Neuron (in vitro differentiated cells): ENCODE measurements at regions not wholly inside any gene's neighbourhood (a gene's known extent, or its start where the extent isn't known, plus 50 kb on each side); places are given as distances from the start of the nearest gene placed in this dataset.
"Not testable (repeated sequence)": the region's sequence is repeated elsewhere in the genome, so short reads cannot be mapped to it uniquely, and the experiment has no call there.

Experiments used
- H2AFZ ChIP-seq: one replicate; pipeline ENCODE4 v1.6.1; 2013; ENCODE audit warnings: low read depth, mild to moderate bottlenecking, inconsistent platforms, low read length, moderate library complexity
- H3K27me3 ChIP-seq: one replicate; pipeline ENCODE4 v1.6.1; 2013; ENCODE audit warnings: low read length; ENCODE audit not compliant: insufficient read depth
- H3K36me3 ChIP-seq: one replicate; pipeline ENCODE4 v1.6.1; 2013; ENCODE audit warnings: low read length; ENCODE audit not compliant: insufficient read depth
- H3K4me1 ChIP-seq: one replicate; pipeline ENCODE4 v1.6.1; 2013; ENCODE audit warnings: low read length; ENCODE audit not compliant: insufficient read depth
- H3K4me3 ChIP-seq: 2 replicates; pipeline ENCODE4 v1.5.1; 2013; ENCODE audit warnings: mild to moderate bottlenecking, low read length, moderate library complexity
- H3K9me3 ChIP-seq: one replicate; pipeline ENCODE4 v1.6.1; 2013; ENCODE audit warnings: low read length

- Histone ChIP-seq H3K4me3 (no peak overlapping the region), H3K4me1 (no peaks in the 10 kb centered on the region), H3K27me3 (peaks cover 4% of the 10 kb centered on the region), H3K9me3 (peaks cover 2% of the 10 kb centered on the region), H3K36me3 (no peaks in the 10 kb centered on the region), H2AFZ (no peak overlapping the region)
Observed at GRCh38 chr12:4187916-4188315, 85.6 kb upstream of the CCND2 start.

GRCh38 chr12:4187315-4187714, 86.2 kb upstream of the CCND2 start:
- not testable (repeated sequence) for H3K36me3 ChIP-seq, H3K9me3 ChIP-seq, H3K4me3 ChIP-seq, H3K4me1 ChIP-seq, H2AFZ ChIP-seq, H3K27me3 ChIP-seq

GRCh38 chr12:4178424-4179170, 95.0 kb upstream of the CCND2 start:
- Histone ChIP-seq H2AFZ (no peak overlapping the region), H3K27me3 (peaks cover 3% of the 10 kb centered on the region), H3K4me1 (no peaks in the 10 kb centered on the region), H3K9me3 (no peaks in the 10 kb centered on the region), H3K36me3 (no peaks in the 10 kb centered on the region), H3K4me3 (no peak overlapping the region)

- Histone ChIP-seq H3K4me1 (no peaks in the 10 kb centered on the region), H3K27me3 (peaks cover 3% of the 10 kb centered on the region), H3K36me3 (no peaks in the 10 kb centered on the region), H2AFZ (no peak overlapping the region), H3K4me3 (no peak overlapping the region), H3K9me3 (no peaks in the 10 kb centered on the region)
Observed at GRCh38 chr12:4177262-4177661, 96.3 kb upstream of the CCND2 start.

- H3K27me3 ChIP-seq, result peaks cover 3% of the 10 kb centered on the region
- H3K9me3 ChIP-seq, result no peaks in the 10 kb centered on the region
- H3K4me3 ChIP-seq, result no peak overlapping the region
- no peaks in the 10 kb centered on the region for H3K36me3 ChIP-seq
- H2AFZ ChIP-seq, result no peak overlapping the region
- no peaks in the 10 kb centered on the region for H3K4me1 ChIP-seq
Observed at GRCh38 chr12:4176168-4176567, 97.4 kb upstream of the CCND2 start.

- Histone ChIP-seq H2AFZ (no peak overlapping the region), H3K4me3 (no peak overlapping the region), H3K4me1 (no peaks in the 10 kb centered on the region), H3K27me3 (peaks cover 3% of the 10 kb centered on the region), H3K9me3 (no peaks in the 10 kb centered on the region), H3K36me3 (no peaks in the 10 kb centered on the region)
Observed at GRCh38 chr12:4174417-4174816, 99.1 kb upstream of the CCND2 start.

- Histone ChIP-seq H2AFZ (no peak overlapping the region), H3K27me3 (no peaks in the 10 kb centered on the region), H3K4me1 (no peaks in the 10 kb centered on the region), H3K4me3 (no peak overlapping the region), H3K36me3 (no peaks in the 10 kb centered on the region), H3K9me3 (no peaks in the 10 kb centered on the region)
Observed at GRCh38 chr12:4172999-4173398, 100.6 kb upstream of the CCND2 start.

- no peak overlapping the region for H3K4me3 ChIP-seq
- no peaks in the 10 kb centered on the region for H3K27me3 ChIP-seq
- H3K9me3 ChIP-seq, result no peaks in the 10 kb centered on the region
Observed at GRCh38 chr12:4171742-4172141, 101.8 kb upstream of the CCND2 start.

GRCh38 chr12:4169959-4170358, 103.6 kb upstream of the CCND2 start:
- H3K4me1 ChIP-seq, result no peaks in the 10 kb centered on the region
- no peaks in the 10 kb centered on the region for H3K36me3 ChIP-seq
- H2AFZ ChIP-seq, result no peak overlapping the region
- no peaks in the 10 kb centered on the region for H3K27me3 ChIP-seq
- H3K4me3 ChIP-seq, result no peak overlapping the region
- no peaks in the 10 kb centered on the region for H3K9me3 ChIP-seq

More at GRCh38 chr12:4171742-4172141, 101.8 kb upstream of the CCND2 start:
- Histone ChIP-seq H3K36me3 (no peaks in the 10 kb centered on the region), H2AFZ (no peak overlapping the region), H3K4me1 (no peaks in the 10 kb centered on the region)

GRCh38 chr12:4169531-4169930, 104.0 kb upstream of the CCND2 start:
- Histone ChIP-seq H3K4me1 (no peaks in the 10 kb centered on the region), H3K9me3 (no peaks in the 10 kb centered on the region), H3K27me3 (no peaks in the 10 kb centered on the region), H2AFZ (no peak overlapping the region), H3K36me3 (no peaks in the 10 kb centered on the region), H3K4me3 (no peak overlapping the region)

- no peaks in the 10 kb centered on the region for H3K9me3 ChIP-seq
- no peak overlapping the region for H2AFZ ChIP-seq
- H3K36me3 ChIP-seq, result no peaks in the 10 kb centered on the region
- H3K27me3 ChIP-seq, result no peaks in the 10 kb centered on the region
- H3K4me1 ChIP-seq, result no peaks in the 10 kb centered on the region
- no peak overlapping the region for H3K4me3 ChIP-seq
Observed at GRCh38 chr12:4168036-4168435, 105.5 kb upstream of the CCND2 start.

GRCh38 chr12:4164559-4165558, 108.7 kb upstream of the CCND2 start:
- Histone ChIP-seq H3K4me1 (no peaks in the 10 kb centered on the region), H3K9me3 (peaks cover 5% of the 10 kb centered on the region), H2AFZ (no peak overlapping the region), H3K27me3 (no peaks in the 10 kb centered on the region), H3K4me3 (no peak overlapping the region), H3K36me3 (no peaks in the 10 kb centered on the region)

GRCh38 chr12:4164188-4164558, 109.4 kb upstream of the CCND2 start:
- Histone ChIP-seq H3K36me3 (no peaks in the 10 kb centered on the region), H2AFZ (no peak overlapping the region), H3K4me1 (no peaks in the 10 kb centered on the region), H3K4me3 (no peak overlapping the region), H3K27me3 (no peaks in the 10 kb centered on the region), H3K9me3 (peaks cover 5% of the 10 kb centered on the region)
